Stimulated activated CD4-positive, alpha-beta T cell treated with anti-CD3 and anti-CD28 coated beads, TNF-alpha, amount 100 ng/mL, for 48 hours (primary cell): ENCODE measurements at regions not wholly inside any gene's neighbourhood (a gene's known extent, or its start where the extent isn't known, plus 50 kb on each side); places are given as distances from the start of the nearest gene placed in this dataset.

Experiments
- DNase-seq, 3 donors: peaks; one replicate each; pipeline ENCODE4 v3.0.0-alpha.2; 2020; ENCODE audit warnings: low read depth in 3 of 3

DNA sequence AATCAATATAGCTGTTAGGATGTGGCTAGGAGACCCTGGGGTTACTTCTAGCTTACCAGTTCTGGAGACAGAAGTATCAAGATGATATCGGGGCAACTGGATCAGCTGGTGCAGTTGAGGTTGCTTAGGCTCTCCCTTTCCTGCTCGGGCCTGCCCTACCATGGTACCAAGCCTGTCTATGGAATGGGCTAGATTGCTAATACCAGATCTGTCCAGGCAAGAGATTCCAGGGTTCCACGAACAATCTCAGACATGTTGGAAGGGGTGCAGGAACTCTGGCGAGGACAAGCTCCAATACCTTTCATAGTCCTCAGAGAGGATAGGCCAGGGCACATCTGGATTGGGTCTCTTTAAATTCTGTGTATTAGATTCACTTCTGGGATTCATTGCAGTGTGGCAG, 53.8 kb downstream of the ADM start:
- no peak for DNase-seq

DNA sequence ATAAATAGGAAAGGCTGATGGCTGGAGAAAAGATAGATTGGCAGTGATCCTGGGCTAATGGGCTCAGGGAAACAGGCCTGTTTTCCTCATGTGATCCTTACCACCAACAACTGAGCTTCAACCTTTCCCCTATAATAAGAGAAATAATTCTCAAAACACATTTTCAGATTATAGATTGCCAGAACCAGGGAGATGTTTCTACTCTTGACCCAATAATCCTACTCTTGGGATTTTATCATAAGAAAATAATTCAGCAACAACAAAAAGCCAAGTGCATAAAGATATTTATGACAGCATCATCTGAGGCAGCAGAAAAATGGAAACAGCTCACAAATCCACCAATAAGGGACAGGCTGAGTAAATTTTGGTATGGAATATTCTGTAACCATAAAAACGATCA, 54.3 kb downstream of the ADM start:
- no peak for DNase-seq

DNA sequence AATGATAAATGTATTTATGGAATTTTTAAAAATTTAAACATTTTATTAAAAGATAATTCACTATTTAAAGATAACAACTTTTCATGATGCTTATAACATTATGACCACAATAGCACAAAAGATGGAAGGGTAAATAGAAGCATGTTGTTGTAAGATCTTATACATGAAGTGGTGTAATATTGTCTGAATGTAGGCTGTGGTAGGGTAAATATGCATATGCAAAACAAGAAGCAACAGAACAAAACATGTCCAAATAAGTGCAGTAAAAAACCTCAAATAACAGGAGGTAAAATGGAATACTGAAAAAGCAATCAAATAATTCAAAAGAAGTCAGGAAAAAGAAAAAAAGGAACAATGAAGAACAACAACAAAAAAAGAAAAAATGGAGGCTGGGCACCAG, 56.0 kb downstream of the ADM start:
- no peak for DNase-seq

DNA sequence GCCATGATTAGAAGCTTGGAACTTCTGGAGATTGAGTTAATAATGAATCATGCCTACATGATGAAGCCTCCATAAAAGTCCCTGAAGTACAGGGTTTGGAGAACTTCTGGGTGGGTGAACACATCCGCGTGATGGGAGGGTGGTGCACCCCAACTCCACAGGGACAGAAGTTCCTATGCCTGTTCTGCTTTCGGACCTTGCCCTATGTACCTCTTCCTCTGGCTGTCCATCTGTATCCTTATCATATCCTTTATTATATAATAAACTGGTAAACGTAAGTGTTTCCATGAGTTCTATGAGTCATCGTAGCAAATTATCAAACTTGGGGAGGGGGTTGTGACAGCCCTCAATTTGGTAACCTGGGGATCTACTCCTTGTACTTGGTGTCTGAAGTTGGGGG, 60.2 kb downstream of the ADM start:
- DNase-seq = no peak

DNA sequence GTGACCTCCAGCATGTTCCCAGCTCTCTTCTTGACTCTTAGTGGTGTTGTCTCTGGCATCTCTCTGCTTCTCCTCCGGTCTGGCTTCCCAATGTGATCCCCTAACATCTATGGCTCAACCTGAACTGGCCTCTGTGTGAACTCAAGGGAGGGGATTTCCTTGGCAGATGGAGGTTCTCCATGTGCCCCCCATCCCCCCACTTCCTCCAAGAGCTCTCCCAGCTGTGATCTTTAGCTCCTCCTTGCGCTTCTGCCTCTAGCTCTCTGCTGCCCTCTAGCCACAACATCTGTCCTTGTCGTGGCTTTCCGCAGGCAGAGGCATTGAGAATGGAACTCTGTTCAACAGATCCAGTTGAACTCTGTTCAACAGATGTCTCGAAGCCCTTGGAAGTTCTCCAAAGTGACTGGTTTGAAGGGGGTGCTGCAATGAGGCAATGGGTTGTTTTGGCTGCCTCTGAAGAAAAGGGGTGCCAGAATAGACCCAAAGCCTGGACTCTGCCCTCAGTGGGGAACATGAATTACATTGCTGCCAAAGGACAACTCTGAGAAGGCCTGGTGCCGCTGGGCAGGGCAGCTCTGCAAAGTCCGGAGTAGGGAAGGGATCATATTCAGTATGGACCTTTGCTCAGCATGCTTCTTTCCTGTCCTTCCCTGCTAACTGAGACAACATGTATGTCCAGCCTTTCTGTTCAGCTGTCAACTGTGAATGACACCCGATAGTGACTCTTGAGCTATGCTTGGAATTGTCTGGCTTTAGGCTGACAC, 61.9 kb downstream of the ADM start:
- DNase-seq = peak; percentile 37 to 76 (median 57)

DNA sequence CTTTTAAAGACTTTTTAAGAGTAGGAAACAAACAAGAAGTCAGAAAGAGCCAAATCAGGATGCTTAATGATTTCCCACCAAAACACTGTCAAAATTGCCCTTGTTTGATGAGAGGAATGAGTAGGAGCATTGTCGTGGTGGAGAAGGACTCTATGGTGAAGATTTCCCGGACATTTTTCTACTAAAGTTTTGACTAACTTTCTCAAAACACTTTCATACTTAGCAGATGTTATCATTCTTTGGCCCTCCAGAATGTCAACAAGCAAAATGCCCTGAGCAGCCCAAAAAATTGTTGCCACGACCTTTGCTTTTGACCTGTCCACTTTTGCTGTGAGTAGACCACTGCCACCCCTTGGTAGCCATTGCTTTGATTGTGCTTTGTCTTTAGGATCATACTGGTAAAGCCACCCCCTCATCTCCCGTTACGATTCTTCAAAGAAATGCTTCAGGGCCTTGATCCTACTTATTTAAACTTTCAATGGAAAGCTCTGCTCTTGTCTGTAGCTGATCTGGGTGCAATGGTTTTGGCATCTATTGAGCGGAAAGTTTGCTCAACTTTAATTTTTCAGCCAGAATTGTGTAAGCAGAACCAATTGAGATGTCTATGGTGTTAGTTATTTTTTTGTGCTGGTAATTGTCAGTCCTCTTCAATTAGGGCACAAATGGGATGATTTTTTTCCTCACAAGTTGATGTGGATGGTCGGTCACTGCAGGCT, 67.2 kb downstream of the ADM start:
- no peak for DNase-seq

DNA sequence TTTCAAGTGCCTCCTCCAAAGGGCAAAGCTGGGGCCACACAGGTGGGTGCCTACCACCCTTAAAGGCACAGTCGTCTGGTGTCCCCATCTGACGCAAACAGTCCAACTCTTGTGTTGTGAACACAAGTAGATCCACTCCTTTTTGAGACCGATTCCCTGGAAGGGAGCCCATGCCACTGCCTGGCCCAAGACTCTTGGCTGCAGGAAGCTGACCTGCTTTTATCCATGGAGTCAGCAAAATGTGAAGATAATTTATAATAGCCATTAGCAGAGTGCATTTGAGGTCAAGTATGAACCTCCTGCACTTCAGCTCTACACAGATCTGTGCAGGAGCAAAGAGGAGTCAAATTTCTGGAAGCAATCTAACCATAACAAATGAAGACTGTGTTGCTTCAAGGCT, 68.5 kb downstream of the ADM start:
- DNase-seq = no peak

DNA sequence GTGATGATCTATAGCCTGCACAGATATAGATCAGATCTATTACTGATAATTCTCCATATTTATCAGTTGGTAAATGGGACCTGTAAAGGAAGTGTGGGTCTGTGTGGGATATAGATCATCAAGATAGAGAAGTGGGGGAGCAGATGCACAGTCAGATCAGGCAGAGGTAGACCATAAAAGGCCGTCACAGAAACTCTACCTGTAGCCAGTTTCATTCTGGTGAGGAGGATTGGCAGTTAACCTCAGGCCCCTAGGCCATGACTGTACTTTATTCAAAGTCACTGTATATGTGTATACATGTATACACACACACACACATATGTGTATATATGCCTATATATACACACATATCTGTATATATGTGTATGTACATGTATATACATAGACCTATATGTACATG, 69.1 kb downstream of the ADM start:
- no peak for DNase-seq

DNA sequence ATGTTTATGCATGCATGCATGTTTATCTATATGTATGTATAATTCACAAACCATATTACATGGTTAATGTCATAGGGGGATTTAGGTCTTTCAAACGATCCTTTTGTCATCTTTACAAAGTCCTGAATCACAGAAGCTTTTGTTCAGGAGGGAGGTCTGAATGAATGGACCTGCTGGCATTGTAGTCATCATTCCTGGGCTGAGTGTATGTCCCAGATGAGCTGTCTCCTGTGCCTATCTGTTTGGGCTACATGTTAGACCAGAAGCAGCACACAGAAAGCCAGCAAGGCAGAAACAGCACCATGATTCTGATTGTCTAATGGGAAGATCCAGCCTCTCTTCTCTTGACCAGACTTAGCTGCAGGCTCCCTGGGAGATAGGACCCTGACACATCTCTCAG, 69.5 kb downstream of the ADM start:
- DNase-seq = no peak

DNA sequence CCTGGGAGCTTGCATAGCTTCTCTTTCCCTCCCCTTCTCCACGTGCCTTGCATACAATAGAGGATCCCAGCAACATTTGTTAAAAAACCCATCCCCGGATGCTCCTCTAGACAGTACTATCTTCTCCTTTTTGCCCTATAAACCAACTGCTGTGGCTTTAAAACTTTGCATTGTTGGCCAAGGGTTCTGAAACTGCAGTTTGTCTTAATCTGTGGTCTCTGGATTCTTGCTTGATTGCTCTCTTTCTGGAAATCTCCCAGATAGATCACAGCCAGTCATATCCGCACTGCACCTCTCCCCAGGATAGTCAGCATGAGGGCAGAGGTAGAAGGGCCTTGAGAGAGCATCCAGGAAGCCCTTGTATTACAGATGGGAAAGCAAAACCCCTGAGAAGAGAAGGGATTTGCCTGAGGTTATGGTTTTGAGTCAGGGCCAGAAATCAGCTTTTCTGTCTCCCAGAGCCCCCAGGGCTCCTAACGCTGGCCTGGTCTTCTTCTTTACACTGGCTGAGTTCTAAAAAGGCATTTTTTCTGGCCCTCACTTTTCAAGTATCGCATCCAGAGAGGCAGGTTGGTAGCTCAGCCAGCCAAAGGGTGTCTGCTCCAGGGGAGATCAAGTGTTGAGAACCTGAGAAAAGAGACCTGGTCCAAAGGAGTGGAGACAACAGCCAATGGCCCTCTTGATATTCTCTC, 70.6 kb downstream of the ADM start:
- no peak for DNase-seq

DNA sequence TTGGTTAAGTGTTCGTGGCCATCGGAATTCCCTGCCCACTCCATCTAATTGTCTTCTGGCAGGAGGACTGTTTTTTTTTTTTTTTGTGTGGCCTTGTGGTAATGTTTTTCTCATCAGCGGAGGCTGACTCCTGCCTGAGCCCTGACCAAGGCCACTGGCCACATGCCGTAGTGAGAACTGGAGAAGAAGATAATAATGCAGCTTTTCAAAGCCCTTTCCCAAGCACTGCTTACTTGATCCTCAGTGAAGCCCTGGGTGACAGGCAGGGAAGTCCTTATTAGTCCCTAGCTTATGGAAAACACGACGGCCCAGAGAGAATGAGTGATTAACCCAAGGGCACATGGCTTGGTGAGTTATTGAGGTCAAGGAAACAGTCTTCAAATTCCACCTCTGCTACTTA, 71.2 kb downstream of the ADM start:
- no peak for DNase-seq

DNA sequence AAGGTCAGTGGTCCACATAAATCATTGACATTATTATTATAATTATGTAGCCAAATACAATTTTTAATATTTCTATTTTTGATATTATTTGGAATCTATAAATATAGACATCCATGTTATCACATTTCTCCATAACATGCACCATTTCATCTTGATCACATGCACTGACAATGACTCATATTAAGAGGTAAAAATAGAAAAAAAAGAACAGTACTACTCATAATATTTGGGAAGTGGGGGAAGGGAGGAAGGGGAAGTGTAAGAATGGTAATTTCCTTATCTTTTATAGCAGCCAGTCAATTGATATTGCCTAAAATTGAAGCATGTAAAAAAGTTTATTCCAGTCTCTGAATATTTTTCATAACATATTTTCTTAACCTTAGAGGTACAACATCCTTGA, 72.3 kb downstream of the ADM start:
- no peak for DNase-seq

DNA sequence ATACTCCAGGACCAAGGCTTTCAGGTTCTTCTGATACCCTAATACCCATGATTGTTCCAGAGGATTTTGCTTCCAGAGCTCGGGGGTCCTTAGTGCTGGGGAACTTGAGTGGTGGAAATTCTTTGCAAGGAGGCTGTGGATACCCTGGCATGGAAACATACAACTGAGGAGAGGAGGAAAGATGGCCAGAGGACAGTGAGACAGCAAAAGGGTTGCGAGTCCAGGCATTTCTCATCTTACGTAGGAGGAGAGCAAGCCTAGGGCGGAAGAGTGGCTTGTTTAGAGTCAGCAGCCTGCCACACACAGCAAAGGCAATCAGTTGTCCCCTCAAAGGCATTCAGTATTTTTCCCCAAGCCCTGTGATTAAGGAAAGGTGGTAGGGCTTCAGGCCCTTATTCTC, 73.5 kb downstream of the ADM start:
- no peak for DNase-seq

DNA sequence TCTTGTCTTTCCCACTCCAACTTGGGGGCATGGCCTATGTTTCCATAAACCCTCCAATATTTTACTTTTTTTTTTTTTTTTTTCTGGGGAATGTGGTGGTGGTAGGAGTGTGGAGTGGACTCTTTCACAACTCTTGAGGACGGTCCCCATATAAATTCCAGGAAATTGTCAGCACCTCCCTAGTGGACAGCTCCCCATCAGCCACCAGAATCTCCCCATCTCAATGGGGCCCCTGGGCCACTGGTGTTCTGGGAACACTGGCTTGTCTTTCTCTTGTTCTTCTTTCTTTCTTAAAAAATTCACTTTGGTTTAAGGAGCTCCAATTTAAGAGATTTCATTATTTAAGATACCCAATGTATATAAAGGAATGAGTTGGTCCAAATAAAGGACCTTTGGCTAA, 74.1 kb downstream of the ADM start:
- no peak for DNase-seq

DNA sequence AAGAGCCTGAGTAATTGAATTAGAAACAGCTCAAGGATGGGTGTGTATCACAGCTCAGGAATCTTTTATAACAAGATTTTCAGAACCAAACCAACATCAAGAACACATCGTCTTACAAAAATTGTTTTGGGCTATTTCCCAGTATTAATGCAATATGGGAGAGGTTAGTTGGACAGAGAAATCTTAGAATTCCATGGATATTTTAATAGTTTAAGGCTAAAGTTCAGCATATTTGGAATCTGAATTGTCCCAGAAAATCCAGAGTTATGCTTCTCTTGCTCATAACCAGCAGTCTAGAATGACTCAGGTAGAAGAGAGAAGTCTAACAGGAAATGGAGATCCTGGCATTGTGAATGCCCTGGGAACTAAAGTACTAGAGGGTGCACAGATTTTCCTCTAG, 74.6 kb downstream of the ADM start:
- no peak for DNase-seq

DNA sequence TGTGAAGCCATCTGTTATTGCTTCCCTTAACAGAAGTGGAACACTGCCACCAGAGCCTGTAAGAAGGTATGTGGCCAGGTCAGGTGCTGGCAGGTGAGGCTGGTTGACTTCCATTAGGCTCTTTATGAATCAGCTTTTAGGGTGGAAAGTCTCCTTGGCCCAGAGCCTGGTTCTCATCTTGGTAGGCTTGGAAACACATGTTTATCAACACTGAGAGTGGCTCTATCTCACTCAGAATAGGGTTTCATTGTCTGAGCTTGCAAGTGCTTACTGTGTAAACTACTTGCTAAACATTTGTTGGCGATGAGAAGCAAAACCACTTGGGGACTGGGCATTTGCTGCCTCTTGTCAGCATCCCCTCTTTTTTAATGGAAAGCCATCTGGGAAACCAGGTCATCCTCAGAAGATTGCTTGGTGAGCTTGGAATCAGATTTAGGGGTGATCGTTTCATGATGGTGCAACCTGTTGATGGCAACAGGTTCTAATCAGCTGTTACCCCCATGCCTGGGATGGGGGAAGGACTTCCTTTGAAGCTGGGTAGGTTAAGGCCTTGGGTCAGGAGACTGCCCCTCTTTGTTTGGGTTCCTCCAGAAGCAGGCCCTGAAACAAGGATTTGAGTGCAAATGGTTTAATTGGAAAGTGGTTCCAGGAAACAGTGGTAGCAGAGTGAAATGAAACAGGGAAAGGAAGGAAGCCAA, 75.0 kb upstream of the AMPD3 start:
- no peak for DNase-seq

DNA sequence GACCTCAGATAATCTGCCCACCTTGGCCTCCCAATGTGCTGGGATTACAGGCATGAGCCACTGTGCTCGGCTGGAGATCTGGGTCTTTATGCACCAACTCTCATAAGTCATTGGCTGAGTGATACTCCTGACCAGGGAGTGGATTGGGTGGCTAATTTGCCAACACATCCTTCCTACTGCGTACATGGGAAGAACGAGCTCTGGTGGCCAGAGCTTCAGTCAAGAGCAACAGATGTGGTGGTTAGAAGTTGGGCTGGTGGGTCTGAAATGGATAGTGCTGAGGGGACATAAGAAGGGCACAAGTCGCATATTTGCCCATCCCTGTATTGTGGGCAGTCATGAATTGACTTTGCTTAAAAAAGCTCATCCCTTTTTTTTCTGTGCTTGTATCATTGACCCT, 74.1 kb upstream of the AMPD3 start:
- no peak for DNase-seq

DNA sequence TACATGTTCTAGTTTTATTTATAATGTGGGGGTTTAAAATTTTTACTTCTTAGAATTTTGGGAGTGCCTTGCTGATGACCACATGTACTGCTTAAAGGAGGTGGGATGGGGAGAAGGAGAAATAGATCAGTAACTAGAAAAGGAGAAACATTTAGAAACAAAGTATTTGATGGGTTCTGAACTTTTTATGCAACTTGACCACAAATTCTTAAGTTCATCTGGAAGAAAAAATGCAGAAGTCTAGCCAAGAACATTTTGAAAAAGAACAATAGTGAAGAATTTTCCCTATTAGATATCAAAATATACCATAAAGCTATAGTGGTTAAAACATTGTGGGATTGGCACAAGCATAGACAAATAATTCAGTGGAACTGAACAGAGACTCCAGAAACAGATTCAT, 73.3 kb upstream of the AMPD3 start:
- no peak for DNase-seq

DNA sequence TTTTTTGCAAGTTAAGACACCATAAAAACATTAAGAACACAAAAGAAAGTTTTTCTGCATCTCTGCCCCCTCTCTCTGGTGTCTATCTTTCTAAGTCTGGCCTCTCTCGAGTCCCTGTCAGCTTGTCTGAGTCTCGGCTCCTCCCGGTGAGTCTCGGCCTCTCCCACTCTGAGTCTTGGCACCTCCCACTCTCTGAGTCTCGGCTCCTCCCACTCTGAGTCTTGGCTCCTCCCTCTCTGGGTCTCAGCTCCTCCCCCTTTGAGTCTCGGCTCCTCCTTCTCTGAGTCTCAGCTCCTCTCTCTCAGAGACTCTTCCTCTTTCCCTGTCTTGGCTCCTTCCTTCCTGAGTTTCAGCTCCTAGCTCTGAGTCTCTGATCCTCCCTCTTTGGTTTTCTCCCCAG, 72.5 kb upstream of the AMPD3 start:
- no peak for DNase-seq

DNA sequence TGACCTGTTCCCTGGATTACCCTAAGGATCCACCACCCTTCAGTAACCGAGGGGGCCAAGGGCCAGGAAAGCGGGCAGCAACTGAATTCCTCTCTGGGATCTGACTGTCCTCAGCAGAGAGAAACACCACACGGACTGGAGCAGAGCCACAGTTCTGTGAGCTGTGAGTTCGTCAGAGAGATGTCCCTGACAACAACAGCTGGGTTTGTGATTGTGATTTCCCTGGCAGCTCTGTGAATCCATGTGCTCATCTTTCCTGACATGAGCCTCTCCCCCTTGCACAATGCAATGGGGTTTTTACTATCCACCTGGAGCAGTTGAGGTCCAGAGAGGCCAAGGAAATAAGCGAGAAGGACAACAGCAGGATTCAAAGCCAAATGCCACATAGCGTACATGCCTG, 69.4 kb upstream of the AMPD3 start:
- no peak for DNase-seq

DNA sequence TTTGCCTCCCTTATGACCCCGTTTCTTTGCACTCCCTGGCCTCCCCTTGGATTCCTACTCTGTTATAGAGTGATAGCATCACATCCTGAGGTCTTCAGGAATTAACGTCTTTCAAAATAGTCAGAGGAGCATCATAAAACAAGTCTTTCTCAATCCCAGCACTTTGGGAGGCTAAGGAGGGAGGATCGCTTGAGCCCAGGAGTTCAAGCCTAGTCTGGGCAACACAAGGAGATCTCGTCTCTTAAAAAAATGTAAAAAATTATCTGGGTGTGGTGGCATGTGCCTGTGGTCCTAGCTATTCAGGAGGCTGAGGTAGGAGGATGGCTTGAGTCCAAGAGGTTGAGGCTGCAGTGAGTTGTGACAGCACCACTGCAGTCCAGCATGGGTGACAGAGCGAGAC, 68.7 kb upstream of the AMPD3 start:
- no peak for DNase-seq

DNA sequence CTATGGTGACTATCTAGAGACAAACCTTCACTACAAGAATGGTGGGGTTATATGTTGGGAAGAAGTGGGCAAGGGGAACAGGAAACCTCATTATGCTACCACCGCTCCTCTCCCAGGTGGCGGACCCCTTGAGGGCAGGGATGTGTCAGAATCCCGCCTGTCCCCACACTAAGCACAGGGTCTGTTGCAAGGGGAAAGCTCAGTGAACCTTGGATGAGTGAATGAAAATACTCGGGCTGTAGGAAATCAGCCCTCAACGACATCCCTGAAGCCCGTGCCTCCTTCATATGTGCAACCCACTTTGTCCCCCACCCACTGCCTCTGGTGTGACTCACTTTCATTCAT, 68.2 kb upstream of the AMPD3 start:
- no peak for DNase-seq
